HCT116 (cell line): ENCODE measurements at regions not wholly inside any gene's neighbourhood (a gene's known extent, or its start where the extent isn't known, plus 50 kb on each side); places are given as distances from the start of the nearest gene placed in this dataset.

Experiments used
- ATAC-seq: fragments of 200-7000 bp; cut with Tn5 transposase; 2 replicates; pipeline ENCODE4 v1.9.1; 2020; ENCODE audit warnings: mild to moderate bottlenecking, moderate library complexity
- BruUV-seq: library from RNA; stranded (reverse); fragments of 400-500 nt; replicated peaks from 2 replicates; lab custom pipeline; 2021; lab: Mats Ljungman, UMichigan
- CTCF ChIA-PET: fragments of 300-600 bp; sonication (Branson Sonifier 250); formaldehyde crosslinking; loops from one replicate; lab custom pipeline; 2021; ENCODE audit warnings: antibody characterized with exemption; lab: Charles Lee
- POLR2A ChIA-PET: fragments of 300-600, 350-600 bp; sonication (Branson Sonifier 250); formaldehyde crosslinking; loops from one replicate; lab custom pipeline; 2021; ENCODE audit warnings: antibody characterized with exemption; lab: Charles Lee
- RAD21 ChIA-PET, 2 experiments: fragments of 300-600 bp; sonication (Branson Sonifier 250); formaldehyde crosslinking; loops; one replicate each; lab custom pipeline; 2023; ENCODE audit warnings: low total read pairs in 2 of 2; ENCODE audit not compliant: uncharacterized antibody in 2 of 2, unreplicated experiment in 2 of 2, low non-redundant PET in 1 of 2; lab: Charles Lee
- DNase-seq: peaks from one replicate; pipeline ENCODE4 v3.0.0-alpha.2; 2010; ENCODE audit warnings: low read depth, low spot score
- H2AFZ ChIP-seq: fragments of 200-600 bp; shearing (Covaris generic), sonication (generic); 2 replicates; pipeline ENCODE4 v1.6.1; 2017; ENCODE audit warnings: low read depth, mixed run types, mixed read lengths, antibody characterized with exemption, low read length; ENCODE audit not compliant: poor library complexity, severe bottlenecking
- H3K27ac ChIP-seq: 2 replicates; pipeline ENCODE4 v1.5.1; 2012; ENCODE audit warnings: low read depth, low read length
- H3K27me3 ChIP-seq: fragments of 200-600 bp; sonication (generic); 2 replicates; pipeline ENCODE4 v1.6.1; 2016; ENCODE audit warnings: mixed run types, low read length, mixed read lengths; ENCODE audit not compliant: insufficient read depth
- H3K36me3 ChIP-seq, 2 experiments: fragments of 200-500 bp in 1 of 2; fragments of 200-600 bp in 1 of 2; sonication (Bioruptor generic) in 1 of 2; sonication (generic) in 1 of 2; 2 replicates each; pipeline versions ENCODE4 v1.5.1 to v1.6.1; 2014 to 2016; ENCODE audit warnings: low read length in 2 of 2, inconsistent platforms in 1 of 2, mixed read lengths in 1 of 2, mixed run types in 1 of 2; ENCODE audit not compliant: insufficient read depth in 2 of 2, control insufficient read depth in 1 of 2
- H3K4me1 ChIP-seq, 2 experiments: fragments of 200-600 bp in 1 of 2; sonication (generic) in 1 of 2; 2 replicates each; pipeline versions ENCODE4 v1.5.1 to v1.6.1; 2012 to 2017; ENCODE audit warnings: low read length in 2 of 2, inconsistent platforms in 1 of 2, mild to moderate bottlenecking in 1 of 2, mixed read lengths in 1 of 2, mixed run types in 1 of 2, moderate library complexity in 1 of 2; ENCODE audit not compliant: insufficient read depth in 2 of 2, control insufficient read depth in 1 of 2
- H3K4me2 ChIP-seq: fragments of 200-600 bp; sonication (generic); 2 replicates; pipeline ENCODE4 v1.6.1; 2017; ENCODE audit warnings: mixed run types, low read length, mixed read lengths
- H3K4me3 ChIP-seq, 2 experiments: fragments of 200-600 bp in 1 of 2; sonication (generic) in 1 of 2; replicated peaks in 1 of 2; 2 replicates each; pipeline ENCODE4 v1.5.1; 2011 to 2016; ENCODE audit warnings: low read length in 2 of 2, control low read depth in 1 of 2, low read depth in 1 of 2, mild to moderate bottlenecking in 1 of 2, mixed read lengths in 1 of 2, mixed run types in 1 of 2
- H3K79me2 ChIP-seq: fragments of 200-600 bp; sonication (generic); 2 replicates; pipeline ENCODE4 v1.6.1; 2017; ENCODE audit warnings: mild to moderate bottlenecking, mixed run types, low read length, moderate library complexity, mixed read lengths; ENCODE audit not compliant: insufficient read depth
- H3K9ac ChIP-seq: fragments of 200-600 bp; sonication (generic); 2 replicates; pipeline ENCODE4 v1.6.1; 2016; ENCODE audit warnings: low read length, mixed read lengths
- H3K9me2 ChIP-seq: fragments of 200-600 bp; sonication (generic), shearing (Covaris generic); 2 replicates; pipeline ENCODE4 v1.6.1; 2017; ENCODE audit warnings: mixed run types, mild to moderate bottlenecking, moderate library complexity; ENCODE audit not compliant: insufficient read depth
- H3K9me3 ChIP-seq, 2 experiments: fragments of 200-500 bp in 1 of 2; fragments of 200-600 bp in 1 of 2; sonication (Bioruptor generic) in 1 of 2; sonication (generic) in 1 of 2; 2 replicates each; pipeline ENCODE4 v1.6.1; 2014 to 2017; ENCODE audit warnings: low read length in 2 of 2, mixed read lengths in 2 of 2, inconsistent platforms in 1 of 2, low read depth in 1 of 2, mild to moderate bottlenecking in 1 of 2, mixed run types in 1 of 2, moderate library complexity in 1 of 2; ENCODE audit not compliant: control insufficient read depth in 1 of 2, insufficient read depth in 1 of 2
- H4K20me1 ChIP-seq: fragments of 200-600 bp; sonication (generic), shearing (Covaris generic); 2 replicates; pipeline ENCODE4 v1.6.1; 2017; ENCODE audit warnings: mixed run types, mild to moderate bottlenecking, moderate library complexity; ENCODE audit not compliant: insufficient read depth
- ATF3 ChIP-seq: IDR thresholded peaks from 2 replicates; pipeline ENCODE4 v1.6.1; 2012
- ELF1 ChIP-seq: IDR thresholded peaks from 2 replicates; pipeline ENCODE4 v1.6.1; 2012; ENCODE audit warnings: low read depth, borderline replicate concordance
- EZH2 ChIP-seq: fragments of 200-600 bp; sonication (generic); IDR thresholded peaks from 2 replicates; pipeline ENCODE4 v1.6.1; 2017; ENCODE audit warnings: antibody characterized with exemption, mixed run types
- FOSL1 ChIP-seq: IDR thresholded peaks from 2 replicates; pipeline ENCODE4 v1.6.1; 2012; ENCODE audit warnings: low read depth
- JUND ChIP-seq: IDR thresholded peaks from 2 replicates; pipeline ENCODE4 v1.6.1; 2012
- RAD21 ChIP-seq: IDR thresholded peaks from 2 replicates; pipeline ENCODE4 v1.6.1; 2012; ENCODE audit warnings: low read depth, mild to moderate bottlenecking
- SP1 ChIP-seq: IDR thresholded peaks from 2 replicates; pipeline ENCODE4 v1.6.1; 2012; ENCODE audit warnings: low read depth
- SRF ChIP-seq: IDR thresholded peaks from 2 replicates; pipeline ENCODE4 v1.6.1; 2012; ENCODE audit warnings: low read depth
- TCF7L2 ChIP-seq: IDR thresholded peaks from 2 replicates; pipeline ENCODE4 v1.7.0; 2011; ENCODE audit warnings: borderline replicate concordance, inconsistent platforms; ENCODE audit not compliant: insufficient read depth, insufficient read length; ENCODE audit errors: extremely low read depth
- YY1 ChIP-seq: IDR thresholded peaks from 2 replicates; pipeline ENCODE4 v1.6.1; 2011; ENCODE audit warnings: low read length, low read depth, moderate library complexity, mild to moderate bottlenecking; ENCODE audit not compliant: insufficient replicate concordance; ENCODE audit errors: extremely low read depth
- ZFX ChIP-seq: fragments of 450-650 bp; IDR thresholded peaks from 2 replicates; pipeline ENCODE4 v1.6.1; 2017
- intact Hi-C: fragments of 100-400 bp; cut with micrococcal nuclease; formaldehyde crosslinking; loops from 2 replicates; pipeline ENCODE4 v1.10.0; 2022
- TF ChIP-seq, protein P1 (sequence below), 3 experiments: fragments of 200-600 bp in 1 of 3; sonication (generic) in 1 of 3; IDR thresholded peaks in 2 of 3; conservative IDR thresholded peaks in 1 of 3; 2 replicates each; pipeline ENCODE4 v1.5.1; 2012 to 2017; ENCODE audit warnings: low read depth in 2 of 3, low read length in 2 of 3, antibody characterized with exemption in 1 of 3, borderline replicate concordance in 1 of 3, control low read depth in 1 of 3, mild to moderate bottlenecking in 1 of 3, mixed read lengths in 1 of 3, mixed run types in 1 of 3, moderate library complexity in 1 of 3; ENCODE audit not compliant: insufficient read depth in 1 of 3
- TF ChIP-seq, protein P2 (sequence below): IDR thresholded peaks from 2 replicates; pipeline ENCODE4 v1.6.1; 2012; ENCODE audit warnings: low read depth
- TF ChIP-seq, protein P3 (sequence below): IDR thresholded peaks from 2 replicates; pipeline ENCODE4 v1.6.1; 2012

GRCh38 chr1:2962541-2962940, 58.7 kb upstream of the ACTRT2 start:
- no peak for TF ChIP-seq JUND
- TF ChIP-seq SRF: no peak
- TF ChIP-seq SP1: no peak
- TF ChIP-seq EZH2: no peak
- no peak for TF ChIP-seq RAD21
- TF ChIP-seq, protein P1, sequence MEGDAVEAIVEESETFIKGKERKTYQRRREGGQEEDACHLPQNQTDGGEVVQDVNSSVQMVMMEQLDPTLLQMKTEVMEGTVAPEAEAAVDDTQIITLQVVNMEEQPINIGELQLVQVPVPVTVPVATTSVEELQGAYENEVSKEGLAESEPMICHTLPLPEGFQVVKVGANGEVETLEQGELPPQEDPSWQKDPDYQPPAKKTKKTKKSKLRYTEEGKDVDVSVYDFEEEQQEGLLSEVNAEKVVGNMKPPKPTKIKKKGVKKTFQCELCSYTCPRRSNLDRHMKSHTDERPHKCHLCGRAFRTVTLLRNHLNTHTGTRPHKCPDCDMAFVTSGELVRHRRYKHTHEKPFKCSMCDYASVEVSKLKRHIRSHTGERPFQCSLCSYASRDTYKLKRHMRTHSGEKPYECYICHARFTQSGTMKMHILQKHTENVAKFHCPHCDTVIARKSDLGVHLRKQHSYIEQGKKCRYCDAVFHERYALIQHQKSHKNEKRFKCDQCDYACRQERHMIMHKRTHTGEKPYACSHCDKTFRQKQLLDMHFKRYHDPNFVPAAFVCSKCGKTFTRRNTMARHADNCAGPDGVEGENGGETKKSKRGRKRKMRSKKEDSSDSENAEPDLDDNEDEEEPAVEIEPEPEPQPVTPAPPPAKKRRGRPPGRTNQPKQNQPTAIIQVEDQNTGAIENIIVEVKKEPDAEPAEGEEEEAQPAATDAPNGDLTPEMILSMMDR (IDR thresholded peaks at IDR 0.05 in 2 of 3, conservative IDR thresholded peaks at IDR 0.05 in 1 of 3; ENCODE audit: borderline replicate concordance in 1 of 3, insufficient read depth in 1 of 3, low read depth in 2 of 3, low read length in 2 of 3): no peak
- no peak for TF ChIP-seq YY1
- TF ChIP-seq, protein P2, sequence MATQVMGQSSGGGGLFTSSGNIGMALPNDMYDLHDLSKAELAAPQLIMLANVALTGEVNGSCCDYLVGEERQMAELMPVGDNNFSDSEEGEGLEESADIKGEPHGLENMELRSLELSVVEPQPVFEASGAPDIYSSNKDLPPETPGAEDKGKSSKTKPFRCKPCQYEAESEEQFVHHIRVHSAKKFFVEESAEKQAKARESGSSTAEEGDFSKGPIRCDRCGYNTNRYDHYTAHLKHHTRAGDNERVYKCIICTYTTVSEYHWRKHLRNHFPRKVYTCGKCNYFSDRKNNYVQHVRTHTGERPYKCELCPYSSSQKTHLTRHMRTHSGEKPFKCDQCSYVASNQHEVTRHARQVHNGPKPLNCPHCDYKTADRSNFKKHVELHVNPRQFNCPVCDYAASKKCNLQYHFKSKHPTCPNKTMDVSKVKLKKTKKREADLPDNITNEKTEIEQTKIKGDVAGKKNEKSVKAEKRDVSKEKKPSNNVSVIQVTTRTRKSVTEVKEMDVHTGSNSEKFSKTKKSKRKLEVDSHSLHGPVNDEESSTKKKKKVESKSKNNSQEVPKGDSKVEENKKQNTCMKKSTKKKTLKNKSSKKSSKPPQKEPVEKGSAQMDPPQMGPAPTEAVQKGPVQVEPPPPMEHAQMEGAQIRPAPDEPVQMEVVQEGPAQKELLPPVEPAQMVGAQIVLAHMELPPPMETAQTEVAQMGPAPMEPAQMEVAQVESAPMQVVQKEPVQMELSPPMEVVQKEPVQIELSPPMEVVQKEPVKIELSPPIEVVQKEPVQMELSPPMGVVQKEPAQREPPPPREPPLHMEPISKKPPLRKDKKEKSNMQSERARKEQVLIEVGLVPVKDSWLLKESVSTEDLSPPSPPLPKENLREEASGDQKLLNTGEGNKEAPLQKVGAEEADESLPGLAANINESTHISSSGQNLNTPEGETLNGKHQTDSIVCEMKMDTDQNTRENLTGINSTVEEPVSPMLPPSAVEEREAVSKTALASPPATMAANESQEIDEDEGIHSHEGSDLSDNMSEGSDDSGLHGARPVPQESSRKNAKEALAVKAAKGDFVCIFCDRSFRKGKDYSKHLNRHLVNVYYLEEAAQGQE: no peak
- no peak for TF ChIP-seq ELF1
- TF ChIP-seq TCF7L2: no peak
- TF ChIP-seq, protein P3, sequence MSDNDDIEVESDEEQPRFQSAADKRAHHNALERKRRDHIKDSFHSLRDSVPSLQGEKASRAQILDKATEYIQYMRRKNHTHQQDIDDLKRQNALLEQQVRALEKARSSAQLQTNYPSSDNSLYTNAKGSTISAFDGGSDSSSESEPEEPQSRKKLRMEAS: no peak
- TF ChIP-seq FOSL1: no peak
- TF ChIP-seq ZFX: no peak
- no peak for TF ChIP-seq ATF3
- POLR2A ChIA-PET: no interaction called here
- Histone ChIP-seq H3K4me1 (no peaks in the 10 kb centered on the region), H3K36me3 (no peaks in the 10 kb centered on the region), H4K20me1 (no peaks in the 10 kb centered on the region), H3K4me3 (no peak overlapping the region), H3K79me2 (no peaks in the 10 kb centered on the region), H3K9me2 (no peaks in the 10 kb centered on the region), H3K27me3 (no peaks in the 10 kb centered on the region), H3K4me2 (no peak overlapping the region), H3K27ac (no peak overlapping the region), H3K9ac (no peak overlapping the region), H3K9me3 (peaks cover 7 to 8% of the 10 kb centered on the region in 2 experiments; a peak in 2 of 4 replicates), H2AFZ (no peak overlapping the region)
- DNase-seq: no peak
- intact Hi-C loops: no loop called here
- BruUV-seq: no TSS peak
- no peak for ATAC-seq
- RAD21 ChIA-PET: no interaction called here
- CTCF ChIA-PET: no interaction called here
